Adrenal gland (tissue), 9 donors: ENCODE measurements at regions not wholly inside any gene's neighbourhood (a gene's known extent, or its start where the extent isn't known, plus 50 kb on each side); places are given as distances from the start of the nearest gene placed in this dataset.
"Not testable (repeated sequence)": the region's sequence is repeated elsewhere in the genome, so short reads cannot be mapped to it uniquely, and the experiment has no call there.

Source experiments
- DNase-seq, 7 donors: peaks; one replicate each; pipeline ENCODE4 v3.0.0-alpha.2; 2019 to 2020
- H3K27ac ChIP-seq, 5 donors: fragments of 200-600 bp; sonication (generic) in 4 of 5; 1 replicate in 3 of 5; 2 replicates in 2 of 5; pipeline versions ENCODE4 v1.5.1 to v1.8.0; 2016 to 2020; ENCODE audit warnings: mild to moderate bottlenecking in 1 of 5
- H3K27me3 ChIP-seq: fragments of 200-600 bp; 2 replicates; pipeline ENCODE4 v1.8.0; 2021
- H3K36me3 ChIP-seq, 2 donors: fragments of 200-600 bp; replicated peaks in 1 of 2; 1 replicate in 1 of 2; 2 replicates in 1 of 2; pipeline versions ENCODE4 v1.5.1 to v1.8.0; 2018 to 2022
- H3K4me1 ChIP-seq, 2 donors: fragments of 200-600 bp; replicated peaks in 1 of 2; 1 replicate in 1 of 2; 2 replicates in 1 of 2; pipeline versions ENCODE4 v1.5.1 to v1.8.0; 2018 to 2021
- H3K4me3 ChIP-seq, 4 donors: fragments of 200-600 bp; sonication (generic) in 3 of 4; one replicate each; pipeline ENCODE4 v1.5.1; 2016 to 2018
- H3K9me3 ChIP-seq, 3 donors: fragments of 200-600 bp; sonication (generic) in 1 of 3; replicated peaks in 1 of 3; 1 replicate in 2 of 3; 2 replicates in 1 of 3; pipeline versions ENCODE4 v1.5.1 to v1.8.0; 2016 to 2021
- POLR2A ChIP-seq, 2 donors: fragments of 450-650 bp; IDR thresholded peaks; one replicate each; pipeline ENCODE4 v1.6.1; 2017; ENCODE audit warnings: antibody characterized with exemption in 2 of 2, mild to moderate bottlenecking in 2 of 2, moderate library complexity in 1 of 2
- WGBS, 4 donors: extraction: QIAGEN DNeasy Blood & Tissue Kit in 2 of 4; methylation state at CpG; one replicate each; pipeline versions ENCODE4 v1.1.5 to v1.1.7; 2013 to 2017; 5-methylcytosine and 5-hydroxymethylcytosine counted together
- intact Hi-C, 2 donors: fragments of 100-400 bp; cut with DNase I; formaldehyde crosslinking; loops; one replicate each; pipeline versions ENCODE4 v1.14.1 to v1.15.0; 2022 to 2023
- TF ChIP-seq, protein P1 (sequence below), 6 experiments: fragments of 450-650 bp in 4 of 6; fragments of 200-600 bp in 2 of 6; sonication (generic) in 1 of 6; IDR thresholded peaks; 1 replicate in 5 of 6; 2 replicates in 1 of 6; pipeline versions ENCODE4 v1.5.1 to v1.8.0; 2016 to 2021; ENCODE audit warnings: antibody characterized with exemption in 6 of 6, mild to moderate bottlenecking in 2 of 6, moderate library complexity in 1 of 6
- donor health status: healthy with polysubstance abuse.
- donor health status: Bipolar disorder and iron deficiency.
- donor health status: DM: yes; HTN: yes; CAD: no.
- donor health status: DM: no; HTN: no; CAD: no.
- donor health status: DM: no; HTN: no; CAD: no.

GRCh38 chr18:40124107-40124506 is 1830.9 kb upstream of the PIK3C3 start:
- TF ChIP-seq, protein P1, sequence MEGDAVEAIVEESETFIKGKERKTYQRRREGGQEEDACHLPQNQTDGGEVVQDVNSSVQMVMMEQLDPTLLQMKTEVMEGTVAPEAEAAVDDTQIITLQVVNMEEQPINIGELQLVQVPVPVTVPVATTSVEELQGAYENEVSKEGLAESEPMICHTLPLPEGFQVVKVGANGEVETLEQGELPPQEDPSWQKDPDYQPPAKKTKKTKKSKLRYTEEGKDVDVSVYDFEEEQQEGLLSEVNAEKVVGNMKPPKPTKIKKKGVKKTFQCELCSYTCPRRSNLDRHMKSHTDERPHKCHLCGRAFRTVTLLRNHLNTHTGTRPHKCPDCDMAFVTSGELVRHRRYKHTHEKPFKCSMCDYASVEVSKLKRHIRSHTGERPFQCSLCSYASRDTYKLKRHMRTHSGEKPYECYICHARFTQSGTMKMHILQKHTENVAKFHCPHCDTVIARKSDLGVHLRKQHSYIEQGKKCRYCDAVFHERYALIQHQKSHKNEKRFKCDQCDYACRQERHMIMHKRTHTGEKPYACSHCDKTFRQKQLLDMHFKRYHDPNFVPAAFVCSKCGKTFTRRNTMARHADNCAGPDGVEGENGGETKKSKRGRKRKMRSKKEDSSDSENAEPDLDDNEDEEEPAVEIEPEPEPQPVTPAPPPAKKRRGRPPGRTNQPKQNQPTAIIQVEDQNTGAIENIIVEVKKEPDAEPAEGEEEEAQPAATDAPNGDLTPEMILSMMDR (IDR thresholded peaks at IDR 0.05) = no peak
- TF ChIP-seq POLR2A (IDR thresholded peaks at IDR 0.05) = no peak
- no peak for DNase-seq
- 56 to 74% (median 60%) methylated on average over 2 of the region's 2 CpGs for WGBS, 4 donors
- no peaks in the 10 kb centered on the region for H3K4me1 ChIP-seq
- no peaks in the 10 kb centered on the region for H3K9me3 ChIP-seq
- H3K4me3 ChIP-seq = no peak overlapping the region
- no peaks in the 10 kb centered on the region for H3K27me3 ChIP-seq
- H3K36me3 ChIP-seq = no peaks in the 10 kb centered on the region
- intact Hi-C loops = no loop called here
- H3K27ac ChIP-seq = no peak overlapping the region

DNA sequence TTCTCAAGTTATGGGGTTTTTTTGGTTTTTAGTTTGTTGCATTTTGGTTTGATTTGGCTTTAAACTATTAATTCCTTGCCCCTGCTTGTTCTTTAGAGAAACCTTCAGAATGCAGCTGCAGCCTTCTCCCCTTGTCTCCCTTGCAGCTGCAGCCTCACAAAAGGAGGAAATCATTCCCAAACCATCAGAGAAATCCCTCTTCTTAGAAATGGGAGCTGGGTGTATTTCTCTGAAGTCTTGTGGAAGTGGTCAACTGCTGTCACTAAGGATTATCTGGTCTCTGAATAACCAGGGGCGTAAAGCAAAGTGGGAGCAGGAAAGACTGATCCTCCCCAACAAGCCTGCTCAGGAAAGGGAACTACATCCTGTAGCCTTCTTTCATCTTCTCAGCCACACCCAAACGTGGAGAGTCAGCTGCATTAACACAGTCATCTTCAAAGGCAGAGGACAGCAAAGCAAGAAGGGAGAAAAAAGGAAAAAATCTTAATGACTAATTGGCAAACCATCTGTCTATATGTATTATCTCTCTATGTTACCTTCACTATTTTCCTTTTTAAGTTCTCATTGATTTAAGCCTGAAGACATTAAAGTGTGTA is 1834.1 kb upstream of the PIK3C3 start:
- intact Hi-C loops = no loop called here
- WGBS, 4 donors = 37 to 44% (median 40%) methylated on average over 2 of the region's 2 CpGs
- no peak overlapping the region for H3K27ac ChIP-seq
- no peak for DNase-seq
- no peak overlapping the region for H3K4me3 ChIP-seq
- no peaks in the 10 kb centered on the region for H3K9me3 ChIP-seq
- H3K4me1 ChIP-seq = no peaks in the 10 kb centered on the region
- TF ChIP-seq POLR2A (IDR thresholded peaks at IDR 0.05) = no peak
- TF ChIP-seq, protein P1 (IDR thresholded peaks at IDR 0.05) = no peak
- no peaks in the 10 kb centered on the region for H3K36me3 ChIP-seq
- H3K27me3 ChIP-seq = no peaks in the 10 kb centered on the region

GRCh38 chr18:40120356-40120755 is 1834.7 kb upstream of the PIK3C3 start:
- Histone ChIP-seq H3K27me3 (no peaks in the 10 kb centered on the region), H3K4me3 (no peak overlapping the region), H3K36me3 (no peaks in the 10 kb centered on the region), H3K4me1 (no peaks in the 10 kb centered on the region), H3K9me3 (no peaks in the 10 kb centered on the region), H3K27ac (no peak overlapping the region)
- TF ChIP-seq, protein P1 (IDR thresholded peaks at IDR 0.05) = no peak
- TF ChIP-seq POLR2A (IDR thresholded peaks at IDR 0.05) = no peak
- intact Hi-C loops = no loop called here
- DNase-seq = no peak
- WGBS, 4 donors = 91 to 100% (median 93%) methylated on average over 1 of the region's 1 CpG

DNA sequence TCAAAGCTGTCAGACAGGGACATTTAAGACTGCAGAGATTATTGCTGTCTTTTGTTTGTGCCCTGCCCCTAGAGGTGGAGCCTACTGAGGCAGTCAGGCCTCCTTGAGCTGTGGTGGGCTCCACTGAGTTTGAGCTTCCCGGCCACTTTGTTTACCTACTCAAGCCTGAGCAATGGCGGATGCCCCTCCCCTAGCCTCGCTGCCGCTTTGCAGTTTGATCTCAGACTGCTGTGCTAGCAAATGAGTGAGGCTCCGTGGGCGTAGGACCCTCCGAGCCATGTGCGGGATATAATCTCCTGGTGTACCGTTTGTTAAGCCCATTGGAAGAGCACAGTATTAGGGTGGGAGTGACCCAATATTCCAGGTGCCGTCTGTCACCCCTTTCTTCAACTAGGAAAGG is 1835.5 kb upstream of the PIK3C3 start:
- H3K9me3 ChIP-seq, intact Hi-C loops, H3K36me3 ChIP-seq, H3K4me3 ChIP-seq, H3K4me1 ChIP-seq, H3K27me3 ChIP-seq, H3K27ac ChIP-seq, DNase-seq: not testable (repeated sequence)
- 67 to 88% (median 84%) methylated on average over 9 to 10 of the region's 10 CpGs for WGBS, 4 donors

GRCh38 chr18:40110455-40110854 is 1844.6 kb upstream of the PIK3C3 start:
- no peak for DNase-seq
- 68 to 87% (median 82%) methylated on average over 3 of the region's 3 CpGs for WGBS, 4 donors
- Histone ChIP-seq H3K4me1 (no peaks in the 10 kb centered on the region), H3K27ac (no peak overlapping the region), H3K4me3 (no peak overlapping the region), H3K9me3 (no peaks in the 10 kb centered on the region), H3K36me3 (no peaks in the 10 kb centered on the region), H3K27me3 (no peaks in the 10 kb centered on the region)
- no peak for TF ChIP-seq POLR2A (IDR thresholded peaks at IDR 0.05)
- TF ChIP-seq, protein P1 (IDR thresholded peaks at IDR 0.05) = no peak
- intact Hi-C loops = no loop called here
